Peyer's patch (tissue), 4 donors: ENCODE measurements at regions not wholly inside any gene's neighbourhood (a gene's known extent, or its start where the extent isn't known, plus 50 kb on each side); places are given as distances from the start of the nearest gene placed in this dataset.

ENCODE experiments used
- CTCF ChIP-seq, 6 experiments: fragments of 450-650 bp in 4 of 6; fragments of 200-600 bp in 2 of 6; sonication (generic) in 1 of 6; IDR thresholded peaks; one replicate each; pipeline ENCODE4 v1.5.1; 2017 to 2019; ENCODE audit warnings: antibody characterized with exemption in 6 of 6, mild to moderate bottlenecking in 3 of 6, moderate library complexity in 1 of 6
- POLR2A ChIP-seq, 2 donors: fragments of 450-650 bp; IDR thresholded peaks; one replicate each; pipeline ENCODE4 v1.5.1; 2017; ENCODE audit warnings: antibody characterized with exemption in 2 of 2, mild to moderate bottlenecking in 2 of 2, moderate library complexity in 2 of 2

GRCh38 chr3:21860657-21861056 is 109.6 kb upstream of the ZNF385D start:
- TF ChIP-seq CTCF (IDR thresholded peaks at IDR 0.05), result no peak
- no peak for TF ChIP-seq POLR2A (IDR thresholded peaks at IDR 0.05)
